ENCODE measurements at regions not wholly inside any gene's neighbourhood (a gene's known extent, or its start where the extent isn't known, plus 50 kb on each side); places are given as distances from the start of the nearest gene placed in this dataset.
A peak's percentile ranks its signal among the peaks of the same experiment; 100 is the strongest.

DNA sequence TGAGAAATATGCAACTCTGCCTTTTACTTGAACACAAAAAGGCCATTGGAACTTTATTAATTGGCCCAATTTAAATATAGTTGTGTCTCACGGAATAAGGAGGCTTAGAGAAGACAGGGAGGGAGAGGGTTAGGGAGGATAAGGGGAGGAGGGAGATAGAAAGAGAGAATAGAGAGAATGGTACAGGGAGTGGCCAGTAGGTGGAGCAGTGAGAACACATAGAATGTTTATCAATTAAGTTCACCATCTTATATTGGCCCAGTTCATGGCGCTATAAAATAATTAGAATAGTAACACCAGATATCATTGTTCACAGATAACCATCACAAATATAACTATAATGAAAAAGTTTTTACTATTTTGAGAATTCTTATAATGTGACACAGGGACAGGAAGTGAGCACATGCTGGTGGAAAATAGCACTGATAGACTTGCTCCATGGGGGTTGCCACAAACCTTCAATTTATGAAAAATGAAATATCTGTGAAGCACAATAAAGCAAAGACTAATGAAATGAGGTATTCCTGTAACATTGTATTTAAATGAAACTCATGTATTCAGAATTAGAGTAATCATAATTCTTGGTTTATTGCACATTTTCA is 374.1 kb upstream of the MANEA start:
- no peak for DNase-seq (ENCODE audit: low read depth in 1 of 2, low spot score in 1 of 2)
- no peak overlapping the region for H3K27ac ChIP-seq (replicated peaks)
- TF ChIP-seq POLR2AphosphoS5 (IDR thresholded peaks at IDR 0.05; ENCODE audit: low read depth) (no peak), SPI1 (IDR thresholded peaks at IDR 0.05; ENCODE audit: borderline replicate concordance, low read depth) (no peak), GABPA (IDR thresholded peaks at IDR 0.05; ENCODE audit: low read depth) (no peak)
- TF ChIP-seq, protein P1, sequence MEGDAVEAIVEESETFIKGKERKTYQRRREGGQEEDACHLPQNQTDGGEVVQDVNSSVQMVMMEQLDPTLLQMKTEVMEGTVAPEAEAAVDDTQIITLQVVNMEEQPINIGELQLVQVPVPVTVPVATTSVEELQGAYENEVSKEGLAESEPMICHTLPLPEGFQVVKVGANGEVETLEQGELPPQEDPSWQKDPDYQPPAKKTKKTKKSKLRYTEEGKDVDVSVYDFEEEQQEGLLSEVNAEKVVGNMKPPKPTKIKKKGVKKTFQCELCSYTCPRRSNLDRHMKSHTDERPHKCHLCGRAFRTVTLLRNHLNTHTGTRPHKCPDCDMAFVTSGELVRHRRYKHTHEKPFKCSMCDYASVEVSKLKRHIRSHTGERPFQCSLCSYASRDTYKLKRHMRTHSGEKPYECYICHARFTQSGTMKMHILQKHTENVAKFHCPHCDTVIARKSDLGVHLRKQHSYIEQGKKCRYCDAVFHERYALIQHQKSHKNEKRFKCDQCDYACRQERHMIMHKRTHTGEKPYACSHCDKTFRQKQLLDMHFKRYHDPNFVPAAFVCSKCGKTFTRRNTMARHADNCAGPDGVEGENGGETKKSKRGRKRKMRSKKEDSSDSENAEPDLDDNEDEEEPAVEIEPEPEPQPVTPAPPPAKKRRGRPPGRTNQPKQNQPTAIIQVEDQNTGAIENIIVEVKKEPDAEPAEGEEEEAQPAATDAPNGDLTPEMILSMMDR (IDR thresholded peaks at IDR 0.05; ENCODE audit: insufficient read depth, low read length), result peak; percentile 26
- no peaks in the 10 kb centered on the region for H3K27me3 ChIP-seq (ENCODE audit: insufficient read depth, poor library complexity, severe bottlenecking)
- H3K4me3 ChIP-seq (replicated peaks; ENCODE audit: insufficient read depth, low read length), result no peak overlapping the region

DNA sequence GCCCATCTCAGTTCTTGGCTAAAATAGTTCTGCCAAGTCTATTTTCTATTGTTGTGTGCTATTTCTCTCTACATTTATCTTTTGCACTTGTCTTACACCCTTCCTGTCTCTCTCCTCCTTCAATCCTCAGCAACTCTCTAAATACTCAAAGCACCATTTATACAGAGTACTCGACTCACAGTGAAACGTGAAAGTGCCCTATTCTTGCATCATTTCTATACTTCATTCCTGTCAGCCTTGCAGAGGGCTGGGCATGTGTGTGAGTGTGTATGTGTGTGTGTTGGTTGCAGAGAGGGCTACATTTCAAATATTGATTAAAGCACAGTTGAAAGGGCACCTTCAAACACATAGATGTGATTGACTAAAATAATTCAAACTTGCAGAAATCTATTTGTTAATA is 373.2 kb upstream of the MANEA start:
- no peak for DNase-seq (ENCODE audit: low read depth in 1 of 2, low spot score in 1 of 2)

DNA sequence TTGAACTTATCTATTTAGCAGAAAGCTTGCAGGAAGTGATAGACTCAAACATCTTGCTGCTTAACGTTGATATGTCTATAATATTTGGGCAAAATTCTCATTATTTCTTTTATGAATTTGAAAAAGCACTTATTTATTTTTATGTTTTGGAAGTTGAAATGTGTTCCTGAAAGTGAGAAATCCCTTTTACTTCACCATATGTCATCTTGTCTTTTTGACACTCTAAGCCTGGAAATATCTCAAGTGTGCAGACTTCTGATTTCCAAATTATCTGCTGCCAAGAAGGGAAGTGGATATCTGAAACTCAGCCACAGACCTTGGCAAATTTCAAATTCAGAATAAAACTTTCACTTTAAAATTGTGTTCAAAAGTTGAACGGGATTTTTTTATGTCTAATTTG is 368.7 kb upstream of the MANEA start:
- H3K27ac ChIP-seq (replicated peaks), result no peak overlapping the region
- H3K27me3 ChIP-seq (ENCODE audit: insufficient read depth, poor library complexity, severe bottlenecking), result no peaks in the 10 kb centered on the region
- DNase-seq (ENCODE audit: low read depth in 1 of 2, low spot score in 1 of 2), result no peak
- TF ChIP-seq POLR2AphosphoS5 (IDR thresholded peaks at IDR 0.05; ENCODE audit: low read depth), result no peak
- TF ChIP-seq SPI1 (IDR thresholded peaks at IDR 0.05; ENCODE audit: borderline replicate concordance, low read depth), result no peak
- TF ChIP-seq GABPA (IDR thresholded peaks at IDR 0.05; ENCODE audit: low read depth), result no peak
- no peak overlapping the region for H3K4me3 ChIP-seq (replicated peaks; ENCODE audit: insufficient read depth, low read length)

More for the DNA sequence above, 373.2 kb upstream of the MANEA start:
- no peak overlapping the region for H3K4me3 ChIP-seq (replicated peaks; ENCODE audit: insufficient read depth, low read length)
- H3K27me3 ChIP-seq (ENCODE audit: insufficient read depth, poor library complexity, severe bottlenecking), result no peaks in the 10 kb centered on the region
- no peak overlapping the region for H3K27ac ChIP-seq (replicated peaks)
- TF ChIP-seq GABPA (IDR thresholded peaks at IDR 0.05; ENCODE audit: low read depth), result no peak
- no peak for TF ChIP-seq POLR2AphosphoS5 (IDR thresholded peaks at IDR 0.05; ENCODE audit: low read depth)
- no peak for TF ChIP-seq SPI1 (IDR thresholded peaks at IDR 0.05; ENCODE audit: borderline replicate concordance, low read depth)
- TF ChIP-seq, protein P2, sequence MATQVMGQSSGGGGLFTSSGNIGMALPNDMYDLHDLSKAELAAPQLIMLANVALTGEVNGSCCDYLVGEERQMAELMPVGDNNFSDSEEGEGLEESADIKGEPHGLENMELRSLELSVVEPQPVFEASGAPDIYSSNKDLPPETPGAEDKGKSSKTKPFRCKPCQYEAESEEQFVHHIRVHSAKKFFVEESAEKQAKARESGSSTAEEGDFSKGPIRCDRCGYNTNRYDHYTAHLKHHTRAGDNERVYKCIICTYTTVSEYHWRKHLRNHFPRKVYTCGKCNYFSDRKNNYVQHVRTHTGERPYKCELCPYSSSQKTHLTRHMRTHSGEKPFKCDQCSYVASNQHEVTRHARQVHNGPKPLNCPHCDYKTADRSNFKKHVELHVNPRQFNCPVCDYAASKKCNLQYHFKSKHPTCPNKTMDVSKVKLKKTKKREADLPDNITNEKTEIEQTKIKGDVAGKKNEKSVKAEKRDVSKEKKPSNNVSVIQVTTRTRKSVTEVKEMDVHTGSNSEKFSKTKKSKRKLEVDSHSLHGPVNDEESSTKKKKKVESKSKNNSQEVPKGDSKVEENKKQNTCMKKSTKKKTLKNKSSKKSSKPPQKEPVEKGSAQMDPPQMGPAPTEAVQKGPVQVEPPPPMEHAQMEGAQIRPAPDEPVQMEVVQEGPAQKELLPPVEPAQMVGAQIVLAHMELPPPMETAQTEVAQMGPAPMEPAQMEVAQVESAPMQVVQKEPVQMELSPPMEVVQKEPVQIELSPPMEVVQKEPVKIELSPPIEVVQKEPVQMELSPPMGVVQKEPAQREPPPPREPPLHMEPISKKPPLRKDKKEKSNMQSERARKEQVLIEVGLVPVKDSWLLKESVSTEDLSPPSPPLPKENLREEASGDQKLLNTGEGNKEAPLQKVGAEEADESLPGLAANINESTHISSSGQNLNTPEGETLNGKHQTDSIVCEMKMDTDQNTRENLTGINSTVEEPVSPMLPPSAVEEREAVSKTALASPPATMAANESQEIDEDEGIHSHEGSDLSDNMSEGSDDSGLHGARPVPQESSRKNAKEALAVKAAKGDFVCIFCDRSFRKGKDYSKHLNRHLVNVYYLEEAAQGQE (IDR thresholded peaks at IDR 0.05; ENCODE audit: insufficient replicate concordance, low read depth), result no peak
- TF ChIP-seq, protein P1 (IDR thresholded peaks at IDR 0.05; ENCODE audit: insufficient read depth, low read length), result no peak

DNA sequence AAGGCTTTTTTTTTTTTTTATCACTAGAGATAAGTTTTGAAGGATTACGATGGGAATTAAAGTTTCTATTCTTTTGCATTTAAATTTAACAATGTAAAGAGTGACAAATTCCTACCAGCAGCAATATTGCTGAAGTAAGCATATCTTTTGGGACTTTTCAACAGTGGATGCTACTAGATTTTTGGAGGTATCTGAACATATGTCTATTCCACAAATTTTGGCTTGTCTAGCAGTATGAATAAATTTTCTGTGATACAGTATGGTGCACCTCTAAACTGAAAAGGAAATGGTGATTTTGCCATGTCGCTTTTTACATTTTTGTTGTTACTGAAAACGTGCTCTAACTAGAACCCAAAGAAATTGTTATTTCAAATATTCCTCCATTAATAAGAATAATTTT is 368.3 kb upstream of the MANEA start:
- Histone ChIP-seq H3K4me3 (replicated peaks; ENCODE audit: insufficient read depth, low read length) (no peak overlapping the region), H3K27me3 (ENCODE audit: insufficient read depth, poor library complexity, severe bottlenecking) (no peaks in the 10 kb centered on the region), H3K27ac (replicated peaks) (no peak overlapping the region)
- DNase-seq (ENCODE audit: low read depth in 1 of 2, low spot score in 1 of 2), result no peak
- TF ChIP-seq GABPA (IDR thresholded peaks at IDR 0.05; ENCODE audit: low read depth), result no peak
- no peak for TF ChIP-seq SPI1 (IDR thresholded peaks at IDR 0.05; ENCODE audit: borderline replicate concordance, low read depth)
- no peak for TF ChIP-seq POLR2AphosphoS5 (IDR thresholded peaks at IDR 0.05; ENCODE audit: low read depth)
- TF ChIP-seq, protein P1 (IDR thresholded peaks at IDR 0.05; ENCODE audit: insufficient read depth, low read length), result no peak
- TF ChIP-seq, protein P2 (IDR thresholded peaks at IDR 0.05; ENCODE audit: insufficient replicate concordance, low read depth), result no peak
